ENCODE measurements at regions not wholly inside any gene's neighbourhood (a gene's known extent, or its start where the extent isn't known, plus 50 kb on each side); places are given as distances from the start of the nearest gene placed in this dataset.

DNA sequence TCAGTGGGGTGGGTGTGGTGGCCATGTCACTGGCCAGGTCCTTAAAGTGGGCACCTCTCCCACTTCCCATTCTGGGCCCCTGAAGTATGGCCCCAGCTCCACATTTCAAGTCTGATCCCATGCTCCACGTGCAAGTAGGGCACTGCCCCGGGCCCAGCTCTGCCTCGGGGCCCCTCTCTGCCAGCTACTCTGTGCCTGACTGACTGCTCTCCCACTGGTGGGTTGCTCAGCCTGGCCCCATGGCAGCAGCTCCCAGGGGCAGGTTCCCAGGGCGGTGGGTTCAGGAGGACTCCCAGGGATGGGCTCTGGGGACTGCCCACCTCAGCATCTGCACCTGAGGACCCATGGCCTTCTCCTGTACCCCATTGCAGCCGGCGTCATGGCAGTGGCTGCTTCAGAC is 110.2 kb upstream of the FAM180A start:
- TF ChIP-seq, protein P1, sequence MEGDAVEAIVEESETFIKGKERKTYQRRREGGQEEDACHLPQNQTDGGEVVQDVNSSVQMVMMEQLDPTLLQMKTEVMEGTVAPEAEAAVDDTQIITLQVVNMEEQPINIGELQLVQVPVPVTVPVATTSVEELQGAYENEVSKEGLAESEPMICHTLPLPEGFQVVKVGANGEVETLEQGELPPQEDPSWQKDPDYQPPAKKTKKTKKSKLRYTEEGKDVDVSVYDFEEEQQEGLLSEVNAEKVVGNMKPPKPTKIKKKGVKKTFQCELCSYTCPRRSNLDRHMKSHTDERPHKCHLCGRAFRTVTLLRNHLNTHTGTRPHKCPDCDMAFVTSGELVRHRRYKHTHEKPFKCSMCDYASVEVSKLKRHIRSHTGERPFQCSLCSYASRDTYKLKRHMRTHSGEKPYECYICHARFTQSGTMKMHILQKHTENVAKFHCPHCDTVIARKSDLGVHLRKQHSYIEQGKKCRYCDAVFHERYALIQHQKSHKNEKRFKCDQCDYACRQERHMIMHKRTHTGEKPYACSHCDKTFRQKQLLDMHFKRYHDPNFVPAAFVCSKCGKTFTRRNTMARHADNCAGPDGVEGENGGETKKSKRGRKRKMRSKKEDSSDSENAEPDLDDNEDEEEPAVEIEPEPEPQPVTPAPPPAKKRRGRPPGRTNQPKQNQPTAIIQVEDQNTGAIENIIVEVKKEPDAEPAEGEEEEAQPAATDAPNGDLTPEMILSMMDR (IDR thresholded peaks at IDR 0.05): no peak
- TF ChIP-seq POLR2A (IDR thresholded peaks at IDR 0.05): no peak

Data from lower leg skin (tissue), 3 donors.